Lower leg skin (tissue), 4 donors: ENCODE measurements at regions not wholly inside any gene's neighbourhood (a gene's known extent, or its start where the extent isn't known, plus 50 kb on each side); places are given as distances from the start of the nearest gene placed in this dataset.

Experiments used
- DNase-seq, 2 donors: peaks; one replicate each; pipeline ENCODE4 v3.0.0-alpha.2; 2019; ENCODE audit warnings: low spot score in 2 of 2
- H3K4me3 ChIP-seq: fragments of 200-600 bp; sonication (generic); 2 replicates; pipeline ENCODE4 v1.5.1; 2017; ENCODE audit warnings: mild to moderate bottlenecking, low read depth; ENCODE audit not compliant: poor library complexity, severe bottlenecking
- CTCF ChIP-seq, 3 donors: fragments of 450-650 bp; IDR thresholded peaks; one replicate each; pipeline ENCODE4 v1.5.1; 2016; ENCODE audit warnings: antibody characterized with exemption in 3 of 3, mild to moderate bottlenecking in 3 of 3, moderate library complexity in 2 of 3
- POLR2A ChIP-seq, 2 donors: fragments of 450-650 bp; IDR thresholded peaks; one replicate each; pipeline ENCODE4 v1.6.1; 2016 to 2017; ENCODE audit warnings: antibody characterized with exemption in 2 of 2, mild to moderate bottlenecking in 1 of 2, moderate library complexity in 1 of 2
- WGBS, 2 donors: methylation state at CpG; one replicate each; pipeline ENCODE4 v1.1.5; 2018; 5-methylcytosine and 5-hydroxymethylcytosine counted together
- intact Hi-C: fragments of 100-400 bp; cut with DNase I; formaldehyde crosslinking; loops from one replicate; pipeline ENCODE4 v1.15.0; 2023; ENCODE audit warnings: low total_unique reads

GRCh38 chr13:81493144-81493543, 1152.2 kb upstream of the SPRY2 start:
- TF ChIP-seq CTCF (IDR thresholded peaks at IDR 0.05) (no peak), POLR2A (IDR thresholded peaks at IDR 0.05) (no peak)
- no peak overlapping the region for H3K4me3 ChIP-seq
- DNase-seq, result no peak
- WGBS, 2 donors, result 78 to 82% methylated on average over 4 of the region's 4 CpGs
- intact Hi-C loops, result no loop called here

GRCh38 chr13:81492449-81492848, 1151.5 kb upstream of the SPRY2 start:
- intact Hi-C loops, result no loop called here
- no peak for TF ChIP-seq POLR2A (IDR thresholded peaks at IDR 0.05)
- TF ChIP-seq CTCF (IDR thresholded peaks at IDR 0.05), result no peak
- no peak for DNase-seq
- no peak overlapping the region for H3K4me3 ChIP-seq
- WGBS, 2 donors, result 79 to 85% methylated on average over 3 of the region's 3 CpGs

- intact Hi-C loops, result no loop called here
- TF ChIP-seq POLR2A (IDR thresholded peaks at IDR 0.05), result no peak
- no peak for TF ChIP-seq CTCF (IDR thresholded peaks at IDR 0.05)
- 72 to 88% methylated on average over 1 of the region's 1 CpG for WGBS, 2 donors
- no peak overlapping the region for H3K4me3 ChIP-seq
- no peak for DNase-seq
Measured at GRCh38 chr13:81488021-81488420, 1147.1 kb upstream of the SPRY2 start.

- H3K4me3 ChIP-seq, result no peak overlapping the region
- 59 to 63% methylated on average over 3 of the region's 3 CpGs for WGBS, 2 donors
- TF ChIP-seq CTCF (IDR thresholded peaks at IDR 0.05), result no peak
- no peak for TF ChIP-seq POLR2A (IDR thresholded peaks at IDR 0.05)
- intact Hi-C loops, result no loop called here
- no peak for DNase-seq
Measured at GRCh38 chr13:81487151-81487550, 1146.2 kb upstream of the SPRY2 start.

- DNase-seq, result no peak
- intact Hi-C loops, result no loop called here
- TF ChIP-seq POLR2A (IDR thresholded peaks at IDR 0.05) (no peak), CTCF (IDR thresholded peaks at IDR 0.05) (no peak)
- no peak overlapping the region for H3K4me3 ChIP-seq
- 80 to 83% methylated on average over 2 of the region's 2 CpGs for WGBS, 2 donors
Measured at GRCh38 chr13:81480634-81481033, 1139.7 kb upstream of the SPRY2 start.

- WGBS, 2 donors, result 68 to 82% methylated on average over 3 of the region's 3 CpGs
Measured at GRCh38 chr13:81473366-81473899, 1132.5 kb upstream of the SPRY2 start.

More at GRCh38 chr13:81473366-81473899, 1132.5 kb upstream of the SPRY2 start:
- no peak for DNase-seq
- TF ChIP-seq POLR2A (IDR thresholded peaks at IDR 0.05), result no peak
- no peak for TF ChIP-seq CTCF (IDR thresholded peaks at IDR 0.05)
- intact Hi-C loops, result no loop called here
- H3K4me3 ChIP-seq, result no peak overlapping the region
